ENCODE measurements at regions not wholly inside any gene's neighbourhood (a gene's known extent, or its start where the extent isn't known, plus 50 kb on each side); places are given as distances from the start of the nearest gene placed in this dataset.

DNA sequence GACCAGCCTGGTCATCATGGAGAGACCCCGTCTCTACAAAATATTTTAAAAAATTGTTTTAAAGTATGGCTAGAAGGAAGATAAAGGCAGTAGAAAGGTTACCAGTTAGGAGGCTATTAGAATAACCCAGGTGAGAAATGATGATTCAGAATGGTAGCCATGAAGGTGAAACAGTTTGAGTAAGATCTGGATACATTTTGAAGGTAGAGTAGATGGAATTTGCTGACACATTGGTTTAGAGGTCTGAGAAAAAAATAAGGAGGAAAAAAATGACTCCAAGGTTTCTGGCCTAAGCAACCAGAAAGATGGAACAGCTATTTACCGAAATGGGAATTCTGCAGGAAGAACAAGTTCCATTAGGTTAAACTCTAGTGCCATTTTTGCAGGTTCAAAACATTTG lies 167.9 kb upstream of the TAB2 start:
- DNase-seq (ENCODE audit: low spot score): no peak

DNA sequence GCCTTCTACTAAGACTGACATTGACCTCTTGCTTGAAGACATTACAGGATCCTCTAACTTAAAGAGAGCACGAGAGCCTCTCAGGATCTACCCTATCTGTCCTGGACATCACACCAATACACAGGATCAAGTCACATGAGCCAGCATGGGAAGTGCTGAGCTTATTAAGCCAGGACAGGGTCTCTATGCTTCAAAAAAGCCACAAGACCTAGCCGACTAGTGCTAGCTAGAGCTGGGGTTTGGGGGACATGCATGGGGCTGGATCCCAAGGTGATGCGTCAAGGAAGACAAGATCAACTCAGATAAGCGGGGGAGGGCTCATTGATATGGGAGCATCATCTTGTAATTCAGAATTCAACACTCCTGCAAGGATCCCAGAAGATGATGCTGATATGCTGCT lies 167.2 kb upstream of the TAB2 start:
- no peak for DNase-seq (ENCODE audit: low spot score)

DNA sequence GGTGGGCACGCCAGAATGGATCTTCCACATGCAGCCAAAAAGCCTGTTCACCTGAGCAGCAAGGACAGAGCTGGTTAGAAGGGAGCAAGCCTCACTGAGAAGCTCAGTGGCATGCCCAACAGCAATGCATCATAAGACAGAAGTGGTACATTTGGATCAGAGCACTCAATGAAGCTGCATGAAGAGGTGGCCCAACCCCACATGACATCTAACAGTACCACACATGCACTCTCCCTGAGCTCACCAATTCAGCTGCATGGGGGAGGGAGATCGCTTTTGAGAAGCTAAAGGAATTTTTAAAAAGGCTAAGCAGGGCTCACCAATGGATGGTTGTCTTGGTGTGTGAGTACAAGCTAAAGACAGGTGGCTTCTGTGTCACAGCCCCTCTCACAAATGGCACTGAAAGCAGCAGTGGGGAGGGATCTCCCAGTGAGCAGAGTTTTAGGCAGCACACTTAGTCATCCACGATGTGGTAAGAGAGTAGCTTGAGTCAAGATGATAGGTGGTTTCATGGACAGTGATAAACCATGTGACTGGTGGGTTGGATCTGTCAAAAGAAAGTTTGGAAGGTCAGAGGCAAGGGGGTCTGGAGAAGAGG lies 166.6 kb upstream of the TAB2 start:
- no peak for DNase-seq (ENCODE audit: low spot score)

DNA sequence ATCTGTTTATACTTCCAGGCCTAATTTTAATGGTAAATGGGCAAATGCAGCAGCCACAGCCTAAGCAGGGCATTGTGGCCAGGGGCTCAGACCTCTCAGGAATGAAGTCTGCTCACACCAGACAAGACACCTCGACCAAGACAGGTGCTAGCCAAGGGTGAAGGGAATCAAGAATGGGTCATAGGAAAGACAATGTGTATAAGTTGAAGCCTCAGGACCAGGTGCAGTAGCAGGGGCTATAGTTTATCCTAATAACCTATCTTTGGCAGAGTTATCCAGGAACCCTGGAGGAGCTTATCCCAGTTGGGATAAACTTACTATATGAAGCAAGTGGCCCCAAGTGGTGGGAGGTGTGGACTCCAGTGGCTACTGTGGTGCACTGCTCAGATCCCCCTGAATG lies 165.0 kb upstream of the TAB2 start:
- DNase-seq (ENCODE audit: low spot score): no peak

DNA sequence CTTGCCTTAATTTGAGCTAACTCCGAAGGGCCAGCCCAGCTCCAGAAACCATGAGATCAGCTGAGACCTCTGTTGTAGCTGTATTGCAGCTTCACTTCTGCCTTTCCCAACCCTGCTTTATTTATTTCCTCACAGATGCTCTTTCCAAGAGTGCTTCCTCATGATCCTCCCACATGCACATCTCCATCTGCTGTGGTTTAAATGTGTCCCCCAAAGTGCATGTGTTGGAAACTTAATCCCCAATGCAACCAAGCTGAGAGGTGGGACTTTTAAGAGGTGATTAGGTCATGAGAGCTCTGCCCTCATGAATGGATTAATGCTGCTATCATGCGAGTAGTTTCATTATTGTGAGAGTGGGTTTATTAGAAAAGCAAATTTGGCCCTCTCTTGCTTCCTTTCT lies 164.4 kb upstream of the TAB2 start:
- DNase-seq (ENCODE audit: low spot score): no peak

DNA sequence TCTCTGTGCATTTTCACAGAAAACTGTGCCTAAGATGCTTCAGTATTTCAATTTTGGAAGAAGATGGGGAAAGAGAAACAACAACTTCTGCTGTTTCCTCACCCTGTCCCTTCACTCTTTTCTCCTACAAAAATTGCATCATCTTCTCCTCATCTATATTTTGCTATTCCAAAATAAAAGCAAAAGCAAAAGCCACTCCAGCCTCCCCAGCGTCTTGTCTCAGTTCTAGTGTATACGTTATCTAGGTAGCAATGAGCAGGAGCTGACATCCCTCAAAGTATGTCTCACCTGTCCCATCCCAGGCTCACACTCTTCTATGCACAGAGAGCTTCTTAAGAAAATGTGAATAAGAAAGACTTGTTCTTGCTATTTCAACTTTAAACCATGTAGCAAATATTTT lies 163.8 kb upstream of the TAB2 start:
- DNase-seq (ENCODE audit: low spot score): no peak

DNA sequence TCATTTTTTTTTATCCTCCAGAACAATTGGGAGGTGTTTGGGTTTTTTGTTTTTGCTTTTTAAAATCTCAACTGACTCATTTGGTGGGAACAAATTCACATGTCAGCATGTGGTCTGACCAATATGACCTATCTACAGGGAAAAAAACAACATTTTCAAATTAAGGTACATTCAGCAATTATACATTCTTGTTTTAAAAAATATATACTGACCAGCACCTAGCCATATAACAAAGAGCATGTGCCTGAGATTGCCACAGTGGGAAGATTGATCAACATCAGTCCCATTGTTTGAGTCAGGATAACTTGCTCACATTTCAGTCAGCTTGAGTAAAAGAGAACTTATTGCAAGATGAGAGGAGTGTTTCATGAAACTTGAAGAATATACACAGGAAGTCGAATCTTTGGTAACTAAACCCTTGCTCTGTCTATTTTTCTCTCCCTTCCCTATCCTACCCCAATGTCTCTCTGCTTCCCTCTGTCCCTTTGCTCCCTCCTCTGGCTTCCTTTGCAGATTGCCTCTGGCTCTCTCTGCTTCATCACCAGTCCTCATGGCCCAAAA lies 163.2 kb upstream of the TAB2 start:
- DNase-seq (ENCODE audit: low spot score): no peak

DNA sequence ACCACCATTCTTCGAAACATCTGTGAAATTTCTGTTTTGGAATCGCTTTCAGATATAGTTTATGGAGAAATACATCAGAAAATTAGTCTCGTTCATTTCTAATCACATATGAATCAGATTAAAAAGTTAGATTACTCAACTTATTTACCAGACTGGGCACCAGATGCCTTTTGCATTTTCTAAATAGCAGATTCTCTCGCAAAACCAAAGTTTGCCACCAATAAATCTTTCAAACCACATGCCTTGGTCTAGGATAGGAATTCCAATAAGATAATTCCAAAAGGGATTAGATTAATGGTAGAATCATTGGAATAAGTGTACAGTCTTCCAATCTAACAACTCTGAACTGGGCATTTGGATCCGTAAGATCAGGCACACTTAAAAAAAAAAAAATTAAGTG lies 160.4 kb upstream of the TAB2 start:
- no peak for DNase-seq (ENCODE audit: low spot score)

DNA sequence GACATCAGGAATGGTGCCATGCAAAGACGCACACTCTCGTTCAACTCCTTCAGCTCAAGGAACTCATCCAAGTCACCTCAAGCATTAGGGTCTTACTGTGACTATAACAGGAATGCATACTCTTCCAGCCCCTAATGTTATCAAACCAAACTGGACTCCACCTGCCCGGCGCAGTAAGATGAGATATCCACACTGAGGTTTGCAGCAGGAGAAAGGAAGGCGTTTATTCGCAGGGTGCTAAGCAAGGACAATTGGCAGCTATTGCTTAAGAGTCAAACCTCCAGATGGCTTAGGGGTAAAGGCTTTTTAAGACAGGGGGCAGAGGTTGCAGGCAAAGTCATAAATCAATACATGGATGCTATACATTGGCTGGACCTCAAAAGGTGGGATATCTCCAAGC lies 159.4 kb upstream of the TAB2 start:
- DNase-seq (ENCODE audit: low spot score): no peak

DNA sequence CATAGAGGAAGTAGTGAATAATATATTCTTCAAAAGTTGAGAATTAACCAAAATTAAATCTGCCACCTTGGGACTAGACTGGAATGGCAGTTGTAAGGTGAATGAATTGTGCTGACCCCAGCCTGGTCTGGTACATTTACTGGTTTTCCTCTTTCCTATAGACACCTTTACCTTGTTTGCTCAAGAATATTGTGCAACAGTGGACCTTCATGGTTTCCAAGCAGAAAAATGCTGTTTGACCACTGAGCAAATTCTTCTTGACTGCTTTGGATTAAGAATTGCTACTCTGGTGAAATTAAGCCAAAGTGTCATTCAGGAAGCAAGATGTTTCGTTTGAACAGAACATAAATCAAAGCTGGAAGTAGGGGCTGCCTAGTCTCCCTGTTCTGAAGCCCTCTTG lies 156.6 kb upstream of the TAB2 start:
- DNase-seq (ENCODE audit: low spot score): no peak

DNA sequence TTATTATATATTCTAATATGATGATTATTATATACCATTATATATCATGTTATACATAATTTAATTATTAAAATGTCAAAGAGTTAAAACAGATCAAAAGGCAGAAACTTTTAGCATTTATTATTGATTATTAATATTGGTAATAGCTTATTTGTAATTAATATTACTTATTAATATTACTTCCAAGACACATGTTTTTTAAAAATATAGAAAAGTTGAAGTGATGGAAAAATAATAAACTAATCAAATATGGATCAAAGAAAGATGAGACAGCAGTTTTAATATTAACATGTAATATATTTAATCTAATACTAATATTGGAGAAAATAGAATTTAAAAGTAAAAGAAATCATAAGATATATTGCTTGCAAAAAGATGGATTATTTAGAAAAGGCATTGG lies 154.6 kb upstream of the TAB2 start:
- DNase-seq (ENCODE audit: low spot score): no peak

DNA sequence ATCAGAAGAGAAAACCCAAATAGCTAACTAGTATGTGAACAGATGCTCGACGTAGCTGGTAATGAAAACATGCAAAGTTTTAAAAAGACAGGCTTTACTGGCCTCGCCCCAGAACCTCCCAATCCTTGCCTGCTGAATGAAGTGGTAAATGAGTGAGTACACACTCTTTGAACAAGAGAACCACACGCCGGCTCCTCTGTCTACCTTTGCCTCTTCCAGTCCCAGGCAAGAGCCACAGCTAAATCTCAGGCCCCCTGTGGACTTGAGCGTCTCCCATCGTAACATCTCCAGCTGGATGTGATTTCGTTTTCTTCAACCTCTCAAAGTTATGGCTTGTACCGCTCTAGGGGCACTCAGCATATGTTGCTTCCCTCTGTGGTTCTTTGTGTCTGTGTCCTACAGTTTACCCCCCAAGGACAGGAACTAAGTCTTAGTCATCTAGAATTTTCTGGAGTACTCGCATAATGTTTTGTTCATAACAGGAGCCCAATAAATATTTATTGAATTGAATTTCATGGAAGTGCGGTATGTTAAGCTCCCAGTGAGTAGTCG lies 153.2 kb upstream of the TAB2 start:
- no peak for DNase-seq (ENCODE audit: low spot score)

DNA sequence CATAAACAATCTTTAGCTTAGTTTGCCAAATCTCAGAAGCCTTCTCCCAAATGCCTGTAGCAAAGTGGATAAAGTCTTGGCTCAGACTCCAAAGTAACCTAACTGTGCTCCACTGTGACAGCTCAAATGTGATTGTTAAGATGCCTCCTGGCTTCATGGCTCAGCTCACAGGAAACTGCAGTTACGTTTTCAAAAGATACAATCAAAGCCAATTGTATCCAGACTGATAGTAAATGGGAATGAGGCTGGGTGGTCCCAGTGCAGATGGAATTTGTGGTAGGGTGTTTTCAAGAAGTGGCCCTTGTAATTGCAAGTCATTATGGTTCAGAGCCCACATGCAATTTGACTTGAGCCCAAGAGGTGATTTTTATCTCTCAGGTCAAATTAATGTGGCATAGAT lies 151.2 kb upstream of the TAB2 start:
- no peak for DNase-seq (ENCODE audit: low spot score)

DNA sequence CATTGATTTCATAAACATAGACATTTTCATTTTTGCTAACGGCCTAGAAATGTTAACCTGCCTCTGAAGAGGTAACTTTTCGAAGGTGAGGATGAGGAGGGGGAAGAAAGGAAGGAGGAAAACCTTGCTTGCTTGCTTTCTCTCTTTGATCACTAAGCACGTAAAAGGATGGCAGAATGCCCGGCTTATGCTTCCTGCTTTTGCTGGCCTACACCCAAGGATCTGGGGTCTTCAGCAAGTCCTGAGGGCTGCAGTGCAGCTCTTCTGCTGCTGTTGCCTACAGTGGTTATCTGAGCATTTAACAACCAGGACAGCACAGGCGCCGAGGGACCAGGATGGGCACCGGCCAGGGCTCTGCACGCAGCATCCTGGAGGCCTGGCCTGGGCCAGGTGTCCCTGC lies 150.8 kb upstream of the TAB2 start:
- DNase-seq (ENCODE audit: low spot score): no peak

DNA sequence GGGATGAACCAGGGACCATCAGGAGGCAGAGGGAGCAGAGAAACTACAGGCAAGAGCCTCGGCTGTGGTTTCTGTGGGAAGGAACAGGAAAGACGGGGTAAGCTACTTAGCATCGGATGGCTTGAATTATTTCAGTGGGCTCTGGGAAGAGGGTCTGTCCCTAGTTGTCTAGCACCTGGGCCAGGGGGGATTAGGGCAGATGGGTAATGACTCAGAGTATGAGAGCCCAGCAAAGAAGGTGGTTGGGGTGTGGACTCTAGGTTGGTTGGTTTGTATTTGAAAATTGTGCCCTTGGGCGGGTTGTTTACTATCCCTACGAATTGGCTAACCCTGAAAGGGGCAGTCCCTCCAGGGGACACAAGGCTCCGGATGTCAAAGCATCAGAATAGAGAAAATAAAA lies 148.5 kb upstream of the TAB2 start:
- DNase-seq (ENCODE audit: low spot score): no peak

DNA sequence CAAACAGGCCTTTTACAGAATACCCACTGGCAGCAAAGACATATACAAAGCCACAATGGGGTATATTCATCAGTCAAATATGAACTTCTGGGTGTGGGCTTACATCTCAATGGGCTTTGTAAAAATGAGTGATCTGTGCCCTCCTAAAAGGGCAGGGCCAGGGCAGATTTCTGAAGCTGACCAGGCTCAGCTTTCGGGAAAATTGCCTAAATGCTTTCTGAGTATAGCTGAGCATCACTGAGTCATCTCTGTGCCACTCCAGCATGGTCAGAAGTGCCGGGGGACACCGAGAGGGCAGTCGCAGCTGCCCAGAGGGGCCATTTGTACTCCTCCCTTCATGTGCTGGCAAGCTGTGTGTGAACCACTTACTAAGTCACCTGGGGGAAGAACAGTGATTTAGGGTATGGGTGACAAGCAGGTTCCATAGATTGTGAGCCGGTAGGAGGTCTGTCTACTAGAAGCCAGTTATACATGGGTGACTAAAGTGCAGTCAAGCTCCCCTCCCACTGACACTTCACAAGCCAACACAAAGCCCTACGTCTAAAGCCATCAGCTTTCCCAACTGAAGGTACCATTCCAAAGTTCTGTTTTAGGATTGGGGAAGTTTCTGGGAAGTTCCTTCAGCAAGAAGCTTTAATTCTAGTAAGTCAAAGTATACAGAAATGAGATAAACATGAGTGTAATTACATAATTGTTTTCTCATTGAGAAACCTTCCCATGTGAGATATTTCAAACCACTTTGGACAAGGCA lies 147.6 kb upstream of the TAB2 start:
- DNase-seq (ENCODE audit: low spot score): no peak

DNA sequence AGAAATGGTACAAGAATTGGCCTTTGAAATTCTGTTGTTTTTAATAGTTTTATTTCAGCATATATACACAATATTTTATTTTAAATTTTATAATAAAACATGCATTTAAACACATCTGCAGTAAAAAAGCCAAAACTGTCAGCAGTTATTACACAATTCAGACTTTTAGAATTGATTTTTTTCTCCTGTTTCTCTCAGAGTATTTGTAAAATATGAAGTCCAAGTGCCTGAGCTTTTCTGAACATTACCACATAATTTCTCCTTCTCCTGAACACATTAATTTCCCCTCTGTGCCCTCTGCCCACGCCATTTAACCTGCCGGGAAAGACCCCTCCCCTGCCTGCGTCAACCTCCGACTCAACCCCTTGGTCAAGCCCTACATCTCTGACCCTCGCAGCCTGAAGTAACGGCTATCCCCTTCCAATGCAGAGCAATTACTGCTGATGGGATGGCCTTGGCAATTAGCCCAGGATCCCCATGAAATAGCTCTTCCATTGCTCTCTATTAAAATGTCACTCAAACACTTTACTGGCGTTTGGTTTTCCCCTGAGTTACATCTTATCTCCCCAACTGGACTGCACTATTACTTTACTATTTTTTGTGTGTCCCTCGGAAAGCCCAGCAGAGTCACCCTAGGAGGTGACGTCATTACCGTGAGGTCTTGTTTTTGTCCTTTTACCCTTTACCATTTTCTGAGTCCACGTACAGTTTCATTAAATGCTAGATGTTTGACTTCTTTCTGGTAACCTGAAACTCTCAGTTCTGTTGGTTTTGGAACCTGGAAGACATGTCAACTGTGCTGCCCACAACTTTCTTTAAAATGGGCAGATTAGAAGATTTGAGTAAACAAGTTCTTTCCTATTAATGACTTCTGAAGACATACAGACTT lies 146.7 kb upstream of the TAB2 start:
- DNase-seq (ENCODE audit: low spot score): no peak

DNA sequence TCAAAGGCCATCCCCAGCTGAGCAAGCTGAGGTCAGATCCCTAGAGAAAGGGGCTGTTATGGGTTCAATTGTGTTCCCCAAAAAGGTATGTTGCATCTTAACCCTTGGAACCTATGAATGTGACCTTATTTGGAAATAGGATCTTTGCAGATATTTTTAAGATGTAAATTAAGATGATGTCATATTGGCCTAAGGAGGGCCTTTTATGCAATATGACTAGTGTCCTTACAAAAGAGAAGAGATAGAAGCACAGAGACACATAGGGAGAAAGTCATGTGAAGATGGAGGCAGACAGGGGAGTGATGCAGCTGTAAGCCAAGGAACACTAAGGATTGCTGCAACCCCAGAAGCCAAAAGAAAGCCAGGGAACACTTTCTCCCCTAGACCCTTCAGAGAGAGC lies 144.3 kb upstream of the TAB2 start:
- no peak for DNase-seq (ENCODE audit: low spot score)

DNA sequence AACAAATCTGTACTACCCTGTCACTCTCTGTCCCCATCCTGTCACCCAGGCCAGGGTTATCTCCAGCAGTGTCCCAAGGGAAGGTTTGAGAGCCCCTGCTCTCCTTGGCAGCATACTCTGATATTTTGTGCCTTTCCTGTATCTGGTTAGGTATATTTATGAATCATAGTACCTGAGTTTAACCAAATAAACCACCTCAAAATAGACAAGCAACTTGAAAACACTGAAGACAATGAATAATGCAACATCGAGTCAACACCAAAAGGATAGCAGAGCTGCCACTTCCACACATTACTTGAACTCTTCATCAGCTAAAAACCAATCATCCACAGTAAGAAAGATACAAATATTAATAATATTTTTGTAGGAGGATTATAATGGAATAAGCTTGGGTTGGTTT lies 142.6 kb upstream of the TAB2 start:
- DNase-seq (ENCODE audit: low spot score): no peak

DNA sequence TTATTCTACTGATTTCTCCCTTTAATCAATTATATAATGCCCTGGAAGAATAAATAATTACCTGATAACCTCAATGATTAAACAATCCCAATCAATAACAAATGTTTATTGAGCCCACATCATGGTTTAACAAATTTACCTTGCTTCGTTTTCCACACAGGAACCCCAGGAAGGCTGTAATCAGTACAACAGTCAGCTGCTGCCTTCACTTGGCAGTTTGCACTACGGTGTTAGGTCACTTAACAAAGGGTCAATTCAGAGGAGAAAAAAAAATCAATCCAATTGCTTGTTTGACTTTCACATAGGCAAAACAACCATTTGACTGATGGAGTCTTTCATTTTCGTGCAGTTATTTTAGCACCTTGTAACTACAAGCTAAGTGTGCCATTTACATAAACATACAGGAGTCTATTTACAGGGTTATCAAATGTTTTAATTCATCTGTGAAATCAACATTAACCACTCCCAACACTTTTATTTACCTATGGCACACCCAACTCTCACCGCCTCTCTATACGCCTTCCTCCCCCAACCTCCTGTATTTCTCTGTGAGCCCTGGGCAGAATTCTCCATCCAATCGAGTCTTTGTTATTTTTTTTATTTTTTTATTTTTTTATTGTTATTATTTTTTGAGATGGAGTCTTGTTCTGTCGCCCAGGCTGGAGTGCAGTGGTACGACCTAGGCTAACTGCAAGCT lies 140.4 kb upstream of the TAB2 start:
- DNase-seq (ENCODE audit: low spot score): no peak

DNA sequence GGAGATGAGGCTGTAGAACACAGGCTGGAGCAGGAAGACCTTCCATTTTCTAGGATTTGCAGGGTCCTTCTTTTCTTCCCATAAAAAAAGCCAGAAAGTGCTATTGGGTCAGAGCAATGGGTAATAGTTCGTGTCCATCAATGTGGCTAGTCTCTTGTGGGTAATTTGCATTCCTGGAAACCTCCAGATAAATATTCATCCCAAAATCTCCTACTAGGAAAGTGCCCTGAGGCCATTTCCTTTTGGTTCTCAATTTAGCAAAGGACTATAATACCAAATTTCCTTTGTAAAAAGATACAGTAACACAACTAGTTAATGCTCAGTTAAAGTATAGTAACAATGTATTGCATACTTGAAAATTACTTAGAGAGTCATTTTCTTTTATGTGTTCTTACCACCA lies 138.1 kb upstream of the TAB2 start:
- no peak for DNase-seq (ENCODE audit: low spot score)

DNA sequence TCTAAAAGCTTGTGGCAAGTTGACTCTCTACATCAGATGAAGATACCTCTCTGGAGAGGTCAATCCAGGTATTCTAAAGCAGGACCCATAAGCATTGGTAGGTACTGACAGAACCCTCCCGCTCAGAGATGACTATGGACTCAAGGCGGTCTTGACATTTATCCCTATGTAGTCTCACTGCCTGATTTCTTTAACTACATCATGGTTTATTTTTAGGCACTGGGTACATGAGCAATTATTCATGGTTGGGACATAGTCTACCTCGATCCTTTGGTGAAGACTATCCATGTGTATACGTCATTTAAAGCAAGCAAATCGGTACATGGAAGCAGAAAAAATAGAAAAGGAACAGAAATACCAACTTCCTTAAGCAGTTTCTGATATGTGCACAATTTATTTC lies 136.2 kb upstream of the TAB2 start:
- no peak for DNase-seq (ENCODE audit: low spot score)
